WTC11 (cell line): ENCODE measurements at regions not wholly inside any gene's neighbourhood (a gene's known extent, or its start where the extent isn't known, plus 50 kb on each side); places are given as distances from the start of the nearest gene placed in this dataset.
"Not testable (repeated sequence)": the region's sequence is repeated elsewhere in the genome, so short reads cannot be mapped to it uniquely, and the experiment has no call there.

Experiments
- ATF3 ChIP-seq: sonication (generic); formaldehyde crosslinking; conservative IDR thresholded peaks from 2 replicates; pipeline ENCODE4 v1.8.1; 2022; ENCODE audit warnings: mild to moderate bottlenecking, missing genetic modification reagents
- CTCF ChIP-seq: fragments of 200-600 bp; IDR thresholded peaks from 2 replicates; pipeline ENCODE4 v1.8.0; 2022; ENCODE audit warnings: antibody characterized with exemption
- E2F4 ChIP-seq: sonication (generic); formaldehyde crosslinking; IDR thresholded peaks from 2 replicates; pipeline ENCODE4 v1.8.1; 2022; ENCODE audit warnings: low read depth, mild to moderate bottlenecking, moderate library complexity, missing genetic modification reagents, borderline replicate concordance
- GABPB1 ChIP-seq: sonication (generic); formaldehyde crosslinking; IDR thresholded peaks from 2 replicates; pipeline ENCODE4 v1.8.1; 2023; ENCODE audit warnings: mild to moderate bottlenecking, missing genetic modification reagents
- SP1 ChIP-seq: sonication (generic); formaldehyde crosslinking; conservative IDR thresholded peaks from 2 replicates; pipeline ENCODE4 v1.8.1; 2022; ENCODE audit warnings: missing genetic modification reagents
- ZNF281 ChIP-seq: sonication (generic); formaldehyde crosslinking; IDR thresholded peaks from 2 replicates; pipeline ENCODE4 v1.8.0; 2023; ENCODE audit warnings: mild to moderate bottlenecking, missing genetic modification reagents

- TF ChIP-seq SP1 (CRISPR knock-in tag); ATF3 (CRISPR knock-in tag); CTCF; ZNF281 (CRISPR knock-in tag); E2F4 (CRISPR knock-in tag); GABPB1 (CRISPR knock-in tag): not testable (repeated sequence)
Measured at GRCh38 chr3:198158007-198158406, 198.0 kb downstream of the LMLN start.
